ENCODE measurements at regions not wholly inside any gene's neighbourhood (a gene's known extent, or its start where the extent isn't known, plus 50 kb on each side); places are given as distances from the start of the nearest gene placed in this dataset.

DNA sequence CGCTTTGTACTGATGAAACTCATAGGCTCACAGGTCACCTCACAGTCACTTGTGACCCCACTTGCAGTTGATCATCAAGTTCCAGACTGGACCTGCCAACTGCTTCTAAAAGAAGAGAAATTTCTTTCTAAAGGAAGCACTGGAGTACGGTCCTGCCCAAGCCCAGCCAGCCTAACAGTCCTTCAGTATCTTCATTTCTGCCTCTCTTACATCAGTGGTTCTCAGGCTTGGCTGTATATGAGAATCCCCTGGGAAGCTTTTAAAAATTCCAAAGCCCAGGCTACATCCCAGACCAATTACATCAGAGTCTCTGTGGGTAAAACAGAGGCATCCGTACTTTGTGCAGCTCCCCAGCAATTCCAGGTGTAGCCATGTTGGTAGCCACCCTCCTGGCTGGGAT lies 282.1 kb downstream of the NFIB start:
- no peak overlapping the region for H3K4me3 ChIP-seq (ENCODE audit: low read depth, low read length)
- TF ChIP-seq, protein P1, sequence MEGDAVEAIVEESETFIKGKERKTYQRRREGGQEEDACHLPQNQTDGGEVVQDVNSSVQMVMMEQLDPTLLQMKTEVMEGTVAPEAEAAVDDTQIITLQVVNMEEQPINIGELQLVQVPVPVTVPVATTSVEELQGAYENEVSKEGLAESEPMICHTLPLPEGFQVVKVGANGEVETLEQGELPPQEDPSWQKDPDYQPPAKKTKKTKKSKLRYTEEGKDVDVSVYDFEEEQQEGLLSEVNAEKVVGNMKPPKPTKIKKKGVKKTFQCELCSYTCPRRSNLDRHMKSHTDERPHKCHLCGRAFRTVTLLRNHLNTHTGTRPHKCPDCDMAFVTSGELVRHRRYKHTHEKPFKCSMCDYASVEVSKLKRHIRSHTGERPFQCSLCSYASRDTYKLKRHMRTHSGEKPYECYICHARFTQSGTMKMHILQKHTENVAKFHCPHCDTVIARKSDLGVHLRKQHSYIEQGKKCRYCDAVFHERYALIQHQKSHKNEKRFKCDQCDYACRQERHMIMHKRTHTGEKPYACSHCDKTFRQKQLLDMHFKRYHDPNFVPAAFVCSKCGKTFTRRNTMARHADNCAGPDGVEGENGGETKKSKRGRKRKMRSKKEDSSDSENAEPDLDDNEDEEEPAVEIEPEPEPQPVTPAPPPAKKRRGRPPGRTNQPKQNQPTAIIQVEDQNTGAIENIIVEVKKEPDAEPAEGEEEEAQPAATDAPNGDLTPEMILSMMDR (IDR thresholded peaks at IDR 0.05; ENCODE audit: borderline replicate concordance, insufficient read depth, low read depth, low read length), result no peak

DNA sequence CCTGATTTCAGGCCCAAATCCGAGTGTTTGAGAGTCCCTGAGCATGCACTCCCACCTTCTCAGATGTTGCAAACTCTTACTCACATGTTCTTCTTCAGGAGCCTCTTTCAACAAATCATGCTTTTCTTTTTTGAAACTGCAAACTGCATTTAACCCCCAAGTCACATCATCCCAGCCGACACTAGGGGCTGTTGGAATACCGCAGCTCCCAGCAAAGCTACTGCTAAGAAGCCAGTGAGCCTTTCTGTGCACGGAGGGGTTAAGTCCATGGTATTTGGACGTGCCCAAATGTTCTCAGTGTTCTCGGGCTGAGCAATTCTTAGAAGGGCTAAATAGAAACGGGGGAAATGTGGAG lies 282.9 kb downstream of the NFIB start:
- no peak overlapping the region for H3K4me3 ChIP-seq (ENCODE audit: low read depth, low read length)
- TF ChIP-seq, protein P1 (IDR thresholded peaks at IDR 0.05; ENCODE audit: borderline replicate concordance, insufficient read depth, low read depth, low read length), result no peak

DNA sequence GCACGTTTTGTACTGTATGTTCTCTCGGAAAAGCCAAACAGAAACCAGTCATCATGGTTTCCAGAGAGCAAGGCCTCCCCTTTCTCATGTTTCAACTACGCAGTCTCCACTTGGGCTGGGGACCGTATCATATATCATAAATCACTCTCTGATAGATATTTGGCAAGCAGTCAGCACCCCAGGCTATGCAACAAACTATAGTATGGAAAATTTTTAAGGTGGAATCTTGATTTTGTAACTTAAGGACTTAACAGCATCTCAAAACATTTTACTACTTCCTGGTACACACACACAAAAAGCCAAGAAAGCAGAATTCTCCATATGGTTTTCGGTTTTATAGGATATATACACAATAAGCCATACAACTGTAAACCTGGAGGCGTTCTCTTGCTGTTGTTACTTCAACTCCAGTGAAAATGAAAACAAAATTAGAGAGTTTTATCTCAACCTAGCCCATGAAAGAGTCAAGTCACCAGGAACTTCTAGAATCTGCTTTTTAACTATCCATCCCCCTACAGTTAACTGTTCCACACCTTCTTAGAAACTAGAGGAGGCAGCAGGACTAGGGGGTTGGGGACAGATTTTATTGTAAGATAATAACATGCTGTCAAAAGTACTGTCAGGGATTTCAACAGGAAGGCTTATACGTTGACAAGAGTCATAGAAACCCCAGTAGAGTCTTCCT lies 283.4 kb downstream of the NFIB start:
- TF ChIP-seq, protein P1 (IDR thresholded peaks at IDR 0.05; ENCODE audit: borderline replicate concordance, insufficient read depth, low read depth, low read length), result no peak
- H3K4me3 ChIP-seq (ENCODE audit: low read depth, low read length), result no peak overlapping the region

DNA sequence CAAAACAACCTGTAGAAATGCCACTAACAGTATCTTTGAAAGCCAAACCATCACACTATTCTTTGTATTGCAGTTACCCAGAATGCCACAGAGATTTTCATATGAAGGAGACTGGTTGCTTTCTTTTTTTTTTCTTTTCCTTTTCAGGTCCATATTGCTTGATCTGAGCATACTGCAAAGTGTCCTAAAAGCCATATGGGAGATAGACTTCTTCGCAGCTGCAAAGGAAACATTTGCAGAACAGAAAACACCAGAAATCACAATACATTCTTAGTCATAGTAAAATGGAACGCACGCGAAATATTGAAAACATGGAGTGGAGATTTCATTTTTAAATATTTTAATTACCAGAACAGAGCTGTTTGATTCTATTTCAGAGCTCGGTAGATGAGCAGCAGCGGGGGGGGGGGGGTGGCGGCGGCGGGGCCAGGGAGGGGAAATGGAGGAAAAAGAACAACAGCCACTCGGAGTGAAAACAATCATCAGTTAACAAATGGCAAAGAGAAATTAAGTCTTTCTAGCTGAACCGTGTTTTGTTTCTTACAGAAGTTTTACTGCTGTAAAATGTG lies 284.1 kb downstream of the NFIB start:
- no peak overlapping the region for H3K4me3 ChIP-seq (ENCODE audit: low read depth, low read length)
- TF ChIP-seq, protein P1 (IDR thresholded peaks at IDR 0.05; ENCODE audit: borderline replicate concordance, insufficient read depth, low read depth, low read length), result no peak

DNA sequence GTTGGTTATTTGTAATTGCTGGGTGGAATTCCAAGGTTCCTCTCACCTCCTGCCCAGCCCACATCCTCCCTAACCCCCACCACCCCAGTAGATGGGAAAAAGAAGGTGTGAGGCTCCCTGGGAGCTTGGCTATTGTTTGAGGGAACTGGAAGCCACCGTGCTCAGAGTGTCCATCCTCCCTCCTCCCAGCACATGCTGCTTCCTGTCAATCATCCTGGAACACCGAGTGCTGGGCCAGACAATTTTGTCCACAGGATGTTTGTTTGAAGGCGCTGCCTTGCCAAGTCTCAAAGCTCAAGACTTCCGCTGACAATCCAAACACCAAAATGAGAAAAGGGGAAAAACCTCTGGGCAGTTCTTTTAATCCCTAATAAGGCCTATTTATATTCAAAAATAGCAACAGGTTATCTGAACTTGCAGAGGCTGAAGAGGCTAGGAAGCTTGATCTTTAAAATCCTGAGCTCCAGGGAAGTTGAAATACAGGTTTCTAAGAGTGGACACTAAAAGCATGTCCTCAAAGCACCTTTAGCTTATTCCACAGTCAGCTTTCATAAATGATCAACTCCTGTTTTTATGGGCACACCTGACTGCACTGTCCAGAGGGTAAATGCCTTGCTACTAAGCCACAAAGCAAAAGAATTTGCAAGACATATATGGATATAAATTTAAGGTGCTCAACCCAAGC lies 286.7 kb downstream of the NFIB start:
- TF ChIP-seq, protein P1 (IDR thresholded peaks at IDR 0.05; ENCODE audit: borderline replicate concordance, insufficient read depth, low read depth, low read length), result no peak

DNA sequence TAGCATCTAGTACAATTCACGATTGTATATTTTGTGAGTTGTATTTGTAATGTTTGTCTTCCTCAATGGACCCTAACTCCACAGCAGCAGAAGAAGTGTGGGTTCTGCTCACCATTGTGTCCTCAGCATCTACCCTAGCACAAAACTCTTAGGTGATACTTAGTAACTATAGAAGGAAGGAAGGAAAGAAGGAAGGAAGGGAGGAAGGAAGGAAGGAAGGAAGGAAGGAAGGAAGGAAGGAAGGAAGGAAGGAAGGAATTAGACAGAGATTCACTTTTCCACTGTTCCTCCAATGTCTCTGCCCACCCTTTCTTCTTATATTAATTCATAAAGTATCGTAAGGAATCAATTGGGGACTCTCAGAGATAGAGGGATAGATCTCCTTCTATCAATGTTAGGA lies 288.2 kb downstream of the NFIB start:
- TF ChIP-seq, protein P1 (IDR thresholded peaks at IDR 0.05; ENCODE audit: borderline replicate concordance, insufficient read depth, low read depth, low read length), result no peak
- H3K4me3 ChIP-seq (ENCODE audit: low read depth, low read length), result no peak overlapping the region

More for the DNA sequence above, 286.7 kb downstream of the NFIB start:
- no peak overlapping the region for H3K4me3 ChIP-seq (ENCODE audit: low read depth, low read length)

DNA sequence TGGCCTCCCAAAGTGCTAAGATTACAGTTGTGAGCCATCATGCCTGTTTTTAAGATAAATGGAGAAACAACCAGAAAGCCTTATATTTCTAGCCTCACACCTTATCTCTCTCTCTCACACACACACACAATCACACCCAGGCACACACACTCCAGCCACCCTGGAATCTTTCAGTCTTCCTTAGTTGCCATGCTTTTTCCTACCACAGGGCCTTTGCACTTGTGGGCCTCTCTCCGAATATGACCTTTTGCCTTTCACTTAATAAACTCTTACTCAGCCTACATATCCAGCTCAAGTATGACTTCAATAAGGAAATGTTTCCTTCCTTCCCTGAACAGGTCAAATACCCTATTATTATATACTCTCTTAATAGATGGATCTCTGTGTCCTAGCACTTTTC lies 290.7 kb downstream of the NFIB start:
- H3K4me3 ChIP-seq (ENCODE audit: low read depth, low read length), result no peak overlapping the region
- TF ChIP-seq, protein P1 (IDR thresholded peaks at IDR 0.05; ENCODE audit: borderline replicate concordance, insufficient read depth, low read depth, low read length), result no peak
